HUDEP-2 (cell line): ENCODE measurements at regions not wholly inside any gene's neighbourhood (a gene's known extent, or its start where the extent isn't known, plus 50 kb on each side); places are given as distances from the start of the nearest gene placed in this dataset.
"Not testable (repeated sequence)": the region's sequence is repeated elsewhere in the genome, so short reads cannot be mapped to it uniquely, and the experiment has no call there.

ENCODE experiments used
- DNase-seq, 76 experiments: peaks; one replicate each; lab custom pipeline; 2025; ENCODE audit not compliant: unreplicated experiment in 76 of 76; lab: John Stamatoyannopoulos, UW

DNA sequence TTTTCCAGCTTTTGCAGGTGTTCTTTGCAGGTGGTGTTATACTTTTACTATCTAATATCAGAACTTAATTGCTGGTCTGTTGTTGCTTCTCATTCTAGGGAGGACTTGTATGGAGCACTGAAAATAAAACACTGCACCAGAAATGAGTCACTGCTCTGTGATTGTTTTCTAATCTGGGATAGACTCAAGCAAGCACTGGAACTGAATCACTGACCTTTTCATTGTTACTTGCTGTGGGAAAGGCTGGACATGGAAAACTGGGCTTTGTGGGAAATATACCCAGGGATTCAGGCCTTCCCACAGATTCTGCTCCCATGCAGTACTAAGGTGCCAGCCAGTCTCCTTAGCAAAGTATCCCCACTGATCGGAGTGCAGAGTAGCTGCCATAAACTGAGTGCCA lies 470.0 kb upstream of the GCFC2 start:
- DNase-seq = no peak

DNA sequence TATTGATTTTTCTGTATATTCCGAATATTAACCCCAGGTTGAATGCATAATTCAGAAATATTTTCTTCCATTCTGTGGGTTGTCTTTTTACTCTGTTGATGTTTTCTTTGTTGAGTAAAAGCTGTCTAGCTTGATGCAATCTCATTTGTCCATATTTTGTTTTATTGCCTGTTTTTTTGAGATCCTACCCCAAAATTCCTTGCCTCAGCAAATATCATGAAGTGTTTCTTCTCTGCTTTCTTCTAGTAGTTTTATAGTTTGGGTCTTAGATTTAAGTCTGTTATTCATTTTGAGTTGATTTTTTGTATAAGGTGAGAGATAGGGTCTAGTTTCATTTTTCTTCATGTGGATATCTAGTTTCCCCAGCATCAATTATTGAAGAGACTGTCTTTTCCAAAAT lies 467.9 kb upstream of the GCFC2 start:
- DNase-seq = no peak

DNA sequence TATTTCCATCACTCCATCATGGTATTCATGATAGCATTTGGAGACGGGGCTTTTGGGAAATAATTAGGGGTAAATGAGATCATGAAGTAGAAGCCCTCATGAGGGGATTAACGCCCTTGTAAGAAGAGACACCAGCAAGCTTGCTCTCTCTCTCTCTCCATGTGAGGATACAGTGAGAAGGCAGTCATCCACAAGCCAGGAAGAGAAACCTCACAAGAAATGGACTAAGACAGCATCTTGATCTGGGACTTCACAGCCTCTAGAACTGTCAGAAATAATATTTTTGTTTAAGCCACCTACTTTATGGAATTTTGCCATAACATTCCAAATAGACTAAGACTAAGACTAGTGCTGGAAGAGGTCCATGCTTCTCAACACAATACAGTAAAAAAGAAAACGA lies 464.6 kb upstream of the GCFC2 start:
- no peak for DNase-seq

- DNase-seq = no peak
Measured at GRCh38 chr2:76174505-76174904, 463.8 kb upstream of the GCFC2 start.

- DNase-seq = not testable (repeated sequence)
Measured at GRCh38 chr2:76173206-76173605, 462.5 kb upstream of the GCFC2 start.

- not testable (repeated sequence) for DNase-seq
Measured at GRCh38 chr2:76172154-76172595, 461.5 kb upstream of the GCFC2 start.

DNA sequence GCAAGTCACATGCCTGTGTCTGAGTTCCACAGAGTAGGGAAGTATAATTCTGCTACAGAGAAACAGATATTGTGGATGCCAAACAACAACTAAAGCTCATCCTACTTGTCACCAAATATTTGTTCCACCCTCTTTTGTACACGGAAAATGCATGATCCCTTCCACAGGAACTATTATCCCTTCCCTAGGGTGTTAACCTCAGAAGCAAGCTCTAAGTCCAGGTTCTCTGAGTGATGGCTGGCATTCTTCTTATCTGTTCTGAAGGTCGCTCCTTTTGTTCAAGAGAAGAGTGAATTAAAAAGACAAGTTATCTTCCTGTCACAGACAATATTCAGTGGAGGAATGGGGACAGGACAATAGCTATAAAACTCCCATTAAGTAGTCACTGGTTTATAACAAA lies 460.1 kb upstream of the GCFC2 start:
- DNase-seq = no peak

DNA sequence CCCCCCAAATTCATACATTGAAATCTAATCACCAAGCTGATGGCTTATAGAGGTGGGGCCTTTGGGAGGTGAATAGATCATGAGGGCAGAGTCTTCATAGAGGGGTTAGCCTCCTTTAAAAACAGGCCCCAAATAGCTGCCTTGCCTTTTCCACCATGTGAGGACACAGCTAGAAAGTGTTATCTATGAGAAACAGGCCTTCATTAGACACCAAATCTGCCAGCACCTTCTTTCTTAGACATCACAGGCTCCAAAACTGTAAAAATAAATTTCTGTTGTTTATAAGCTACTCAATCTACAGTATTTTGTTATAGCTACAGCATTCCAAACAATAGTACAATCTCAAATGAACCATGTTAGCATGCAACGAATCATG lies 459.3 kb upstream of the GCFC2 start:
- DNase-seq = peak in 1 of 76 experiments; percentile 1

GRCh38 chr2:76169276-76170008 lies 458.7 kb upstream of the GCFC2 start:
- no peak for DNase-seq

- DNase-seq = no peak
Measured at GRCh38 chr2:76163860-76164259, 453.1 kb upstream of the GCFC2 start.

DNA sequence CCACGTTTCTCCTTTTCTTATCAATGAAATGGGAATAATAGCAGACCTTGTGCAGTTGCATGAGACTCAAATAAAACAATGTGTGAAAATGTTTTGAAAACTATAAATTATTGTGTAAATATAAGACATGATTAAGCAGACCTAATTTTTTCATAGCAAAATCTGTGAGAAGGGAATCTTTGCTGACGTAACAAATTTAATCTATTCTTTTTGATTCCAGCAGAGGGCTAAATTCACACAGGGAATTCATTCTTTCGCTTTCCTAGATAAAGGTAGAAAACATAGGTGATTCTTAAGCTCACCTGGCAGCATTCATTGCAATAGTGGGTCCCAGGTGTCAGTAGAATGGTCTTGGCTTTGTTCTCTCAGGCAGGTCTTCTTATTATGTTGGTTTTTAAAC lies 450.0 kb upstream of the GCFC2 start:
- DNase-seq = no peak

DNA sequence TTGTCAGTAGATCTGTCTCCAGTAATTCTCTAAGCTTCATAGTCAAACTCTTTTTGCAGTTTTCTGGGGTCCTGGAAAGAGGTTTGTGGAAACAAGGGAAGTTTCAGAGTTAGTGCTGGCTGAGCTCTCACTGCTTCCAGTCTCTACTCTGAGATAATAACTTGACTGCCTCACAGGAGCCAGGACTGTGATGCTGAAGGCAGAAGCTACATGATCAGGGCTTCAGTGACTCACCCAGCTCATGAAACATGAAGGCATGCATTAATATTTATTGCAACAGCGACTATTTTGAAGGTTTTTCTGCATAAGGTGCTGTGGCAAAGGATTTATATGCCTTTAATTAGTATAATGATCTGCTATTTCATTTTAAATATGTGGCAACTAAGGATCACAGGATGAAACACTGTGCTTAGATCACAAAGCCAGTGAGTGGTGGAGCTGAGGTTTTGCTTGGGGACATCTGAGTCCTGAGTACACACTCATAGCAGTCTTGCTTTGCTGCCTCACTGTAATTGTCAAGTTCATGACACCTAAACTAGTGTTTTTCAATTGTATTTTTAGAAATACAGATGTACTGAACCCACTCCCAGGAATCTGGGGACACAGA lies 448.4 kb upstream of the GCFC2 start:
- DNase-seq = no peak

DNA sequence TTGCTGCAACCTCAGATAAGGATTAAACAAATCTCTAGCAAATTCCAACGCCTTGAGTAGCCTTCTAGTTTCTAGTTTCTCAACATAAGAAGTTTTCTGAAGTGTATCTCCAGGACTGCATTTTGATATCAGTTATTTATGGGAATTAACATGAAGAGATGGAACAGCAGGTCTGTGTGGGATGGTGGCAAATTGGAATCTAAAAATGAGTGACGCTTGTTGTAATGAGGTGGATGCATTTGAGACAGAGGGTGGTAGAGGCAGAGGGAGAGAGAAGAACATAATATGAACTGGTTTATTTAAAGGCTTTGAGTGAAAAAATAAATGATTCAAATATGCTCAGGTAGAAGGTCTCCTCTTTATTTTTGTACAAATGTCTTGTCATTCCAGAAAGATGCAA lies 446.8 kb upstream of the GCFC2 start:
- no peak for DNase-seq

- no peak for DNase-seq
Measured at GRCh38 chr2:76154981-76155380, 444.3 kb upstream of the GCFC2 start.

- DNase-seq = no peak
Measured at GRCh38 chr2:76149846-76150245, 439.1 kb upstream of the GCFC2 start.

- DNase-seq = not testable (repeated sequence)
Measured at GRCh38 chr2:76139303-76139702, 428.6 kb upstream of the GCFC2 start.

- no peak for DNase-seq
Measured at GRCh38 chr2:76128622-76129021, 417.9 kb upstream of the GCFC2 start.

GRCh38 chr2:76120176-76120575 lies 409.5 kb upstream of the GCFC2 start:
- peak in 1 of 76 experiments; percentile 29 for DNase-seq

GRCh38 chr2:76089683-76090082 lies 379.0 kb upstream of the GCFC2 start:
- no peak for DNase-seq

DNA sequence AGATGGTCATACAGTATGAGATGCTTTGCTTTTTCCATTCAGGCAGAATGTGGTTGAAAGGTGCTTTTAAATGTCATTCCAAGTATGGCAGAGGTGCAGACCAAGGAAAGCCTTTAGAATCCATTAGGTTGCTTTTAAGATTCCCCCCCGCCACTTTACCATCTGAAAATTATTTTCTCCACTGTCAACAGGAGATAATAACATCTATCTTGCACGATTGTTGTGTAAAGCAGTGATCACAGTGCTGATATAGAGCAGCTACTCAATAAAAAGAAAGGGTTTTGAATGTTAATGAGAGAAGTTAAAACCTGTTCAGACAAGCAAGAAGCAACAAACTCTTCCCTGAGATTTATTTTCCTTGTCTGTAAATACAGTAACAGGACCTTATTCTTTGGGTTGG lies 372.5 kb upstream of the GCFC2 start:
- no peak for DNase-seq

GRCh38 chr2:76082509-76082908 lies 371.8 kb upstream of the GCFC2 start:
- DNase-seq = no peak

DNA sequence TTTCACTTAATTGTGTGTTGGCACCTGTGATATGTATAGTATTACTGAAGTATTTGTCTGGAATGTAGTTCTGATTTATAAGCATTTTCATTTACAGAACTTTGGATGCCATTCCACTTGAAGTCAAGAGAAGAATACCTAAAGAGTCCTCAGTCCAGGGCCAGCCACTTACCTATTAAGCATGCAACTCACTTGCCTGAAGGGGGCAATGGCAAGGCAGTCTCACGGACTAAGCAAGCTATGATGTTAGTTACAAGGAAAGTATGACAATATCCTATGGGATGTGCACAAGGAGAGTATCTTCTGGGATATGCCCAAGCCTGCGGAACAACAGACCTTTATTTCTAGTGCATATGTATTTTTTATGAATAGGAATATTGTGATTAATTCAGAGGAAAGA lies 369.4 kb upstream of the GCFC2 start:
- no peak for DNase-seq

GRCh38 chr2:76075126-76075525 lies 364.4 kb upstream of the GCFC2 start:
- no peak for DNase-seq
